ENCODE measurements at regions not wholly inside any gene's neighbourhood (a gene's known extent, or its start where the extent isn't known, plus 50 kb on each side); places are given as distances from the start of the nearest gene placed in this dataset.

DNA sequence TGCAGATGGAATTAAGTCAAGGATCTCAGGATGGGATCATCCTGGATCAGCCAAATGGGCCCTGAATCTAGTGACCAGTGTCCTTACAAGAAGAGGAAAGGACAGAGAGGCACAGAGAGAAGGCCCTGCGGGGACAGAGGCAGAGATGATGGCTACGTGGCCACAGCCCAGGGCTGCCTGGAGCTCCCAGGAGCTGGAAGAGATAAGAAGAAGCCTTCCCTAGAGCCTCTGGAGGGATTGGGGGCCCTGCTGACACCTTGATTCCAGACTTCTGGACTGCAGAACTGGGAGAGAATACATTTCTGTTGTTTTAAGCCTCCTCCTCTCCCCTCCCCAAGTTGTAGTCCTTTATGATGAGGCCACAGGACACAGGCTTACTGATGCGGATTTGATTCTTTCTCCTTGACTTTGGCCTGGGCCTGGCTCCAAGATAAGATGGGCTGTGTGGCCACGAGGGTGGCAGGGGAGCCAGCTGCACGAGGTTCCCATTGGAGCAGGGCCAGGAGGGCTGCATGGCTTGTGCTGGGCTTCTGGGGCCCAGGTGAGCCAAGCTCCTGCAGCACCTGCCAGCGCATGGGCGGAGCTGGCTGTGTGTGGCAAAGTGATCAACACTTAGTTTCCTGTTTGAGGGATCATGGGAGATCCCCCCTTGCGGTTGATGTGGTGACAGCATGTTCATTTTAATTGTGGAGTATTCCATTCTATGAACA is 146.1 kb downstream of the IRF8 start:
- TF ChIP-seq POLR2A (IDR thresholded peaks at IDR 0.05; ENCODE audit: low read depth, low read length) = no peak
- TF ChIP-seq POLR2AphosphoS5 (IDR thresholded peaks at IDR 0.05; ENCODE audit: low read depth, low read length) = no peak
- TF ChIP-seq POU2F2 (IDR thresholded peaks at IDR 0.05; ENCODE audit: low read depth, low read length) = no peak
